ENCODE measurements at regions not wholly inside any gene's neighbourhood (a gene's known extent, or its start where the extent isn't known, plus 50 kb on each side); places are given as distances from the start of the nearest gene placed in this dataset.

GRCh38 chr18:70513502-70514171 lies 224.8 kb downstream of the SOCS6 start:
- no peaks in the 10 kb centered on the region for H3K36me3 ChIP-seq
- H3K4me1 ChIP-seq (replicated peaks), result no peaks in the 10 kb centered on the region
- DNase-seq (ENCODE audit: low read depth in 1 of 2, low spot score in 2 of 2), result no peak
- no peaks in the 10 kb centered on the region; the same call in 1 of the 2 replicates for H3K27me3 ChIP-seq (replicated peaks)
- H3K4me3 ChIP-seq, result no peak overlapping the region
- H3K27ac ChIP-seq, result no peak overlapping the region
- H3K9me3 ChIP-seq (replicated peaks), result peaks cover 2% of the 10 kb centered on the region; the same call in 1 of the 2 replicates

GRCh38 chr18:70507970-70508369 lies 219.1 kb downstream of the SOCS6 start:
- Histone ChIP-seq H3K27ac (no peak overlapping the region), H3K36me3 (no peaks in the 10 kb centered on the region), H3K27me3 (replicated peaks) (no peaks in the 10 kb centered on the region; the same call in 1 of the 2 replicates), H3K4me1 (replicated peaks) (no peaks in the 10 kb centered on the region), H3K9me3 (replicated peaks) (no peaks in the 10 kb centered on the region), H3K4me3 (no peak overlapping the region)
- DNase-seq (ENCODE audit: low read depth in 1 of 2, low spot score in 2 of 2), result no peak

GRCh38 chr18:70506511-70506910 lies 217.7 kb downstream of the SOCS6 start:
- Histone ChIP-seq H3K4me3 (no peak overlapping the region), H3K4me1 (replicated peaks) (no peaks in the 10 kb centered on the region), H3K36me3 (no peaks in the 10 kb centered on the region), H3K27ac (no peak overlapping the region), H3K9me3 (replicated peaks) (no peaks in the 10 kb centered on the region), H3K27me3 (replicated peaks) (no peaks in the 10 kb centered on the region)
- no peak for DNase-seq (ENCODE audit: low read depth in 1 of 2, low spot score in 2 of 2)

GRCh38 chr18:70503060-70503459 lies 214.2 kb downstream of the SOCS6 start:
- DNase-seq (ENCODE audit: low read depth in 1 of 2, low spot score in 2 of 2), result no peak
- Histone ChIP-seq H3K36me3 (no peaks in the 10 kb centered on the region), H3K27ac (no peak overlapping the region), H3K4me1 (replicated peaks) (no peaks in the 10 kb centered on the region), H3K9me3 (replicated peaks) (no peaks in the 10 kb centered on the region), H3K27me3 (replicated peaks) (no peaks in the 10 kb centered on the region; the same call in 1 of the 2 replicates), H3K4me3 (no peak overlapping the region)

GRCh38 chr18:70501358-70501757 lies 212.5 kb downstream of the SOCS6 start:
- no peaks in the 10 kb centered on the region for H3K4me1 ChIP-seq (replicated peaks)
- H3K9me3 ChIP-seq (replicated peaks), result no peaks in the 10 kb centered on the region
- no peak overlapping the region for H3K4me3 ChIP-seq
- H3K27me3 ChIP-seq (replicated peaks), result no peaks in the 10 kb centered on the region; the same call in 1 of the 2 replicates
- no peaks in the 10 kb centered on the region for H3K36me3 ChIP-seq
- no peak for DNase-seq (ENCODE audit: low read depth in 1 of 2, low spot score in 2 of 2)
- H3K27ac ChIP-seq, result no peak overlapping the region

GRCh38 chr18:70500748-70501147 lies 211.9 kb downstream of the SOCS6 start:
- Histone ChIP-seq H3K4me1 (replicated peaks) (no peaks in the 10 kb centered on the region), H3K27me3 (replicated peaks) (no peaks in the 10 kb centered on the region; the same call in 1 of the 2 replicates)

GRCh38 chr18:70499218-70499691 lies 210.4 kb downstream of the SOCS6 start:
- Histone ChIP-seq H3K9me3 (replicated peaks) (no peaks in the 10 kb centered on the region), H3K27ac (no peak overlapping the region)

More at GRCh38 chr18:70500748-70501147, 211.9 kb downstream of the SOCS6 start:
- H3K36me3 ChIP-seq, result no peaks in the 10 kb centered on the region
- no peak overlapping the region for H3K4me3 ChIP-seq
- no peaks in the 10 kb centered on the region for H3K9me3 ChIP-seq (replicated peaks)
- H3K27ac ChIP-seq, result no peak overlapping the region
- DNase-seq (ENCODE audit: low read depth in 1 of 2, low spot score in 2 of 2), result no peak

GRCh38 chr18:70496353-70497294 lies 207.8 kb downstream of the SOCS6 start:
- H3K4me3 ChIP-seq, result no peak overlapping the region
- H3K27me3 ChIP-seq (replicated peaks), result no peaks in the 10 kb centered on the region; the same call in 1 of the 2 replicates
- no peaks in the 10 kb centered on the region for H3K9me3 ChIP-seq (replicated peaks)
- no peaks in the 10 kb centered on the region for H3K36me3 ChIP-seq
- no peak for DNase-seq (ENCODE audit: low read depth in 1 of 2, low spot score in 2 of 2)
- no peak overlapping the region for H3K27ac ChIP-seq
- H3K4me1 ChIP-seq (replicated peaks), result no peaks in the 10 kb centered on the region

More at GRCh38 chr18:70499218-70499691, 210.4 kb downstream of the SOCS6 start:
- no peak overlapping the region for H3K4me3 ChIP-seq
- no peaks in the 10 kb centered on the region for H3K36me3 ChIP-seq
- H3K27me3 ChIP-seq (replicated peaks), result no peaks in the 10 kb centered on the region; the same call in 1 of the 2 replicates
- H3K4me1 ChIP-seq (replicated peaks), result no peaks in the 10 kb centered on the region
- no peak for DNase-seq (ENCODE audit: low read depth in 1 of 2, low spot score in 2 of 2)

GRCh38 chr18:70494524-70494923 lies 205.7 kb downstream of the SOCS6 start:
- no peaks in the 10 kb centered on the region for H3K9me3 ChIP-seq (replicated peaks)
- no peaks in the 10 kb centered on the region for H3K36me3 ChIP-seq
- H3K27me3 ChIP-seq (replicated peaks), result no peaks in the 10 kb centered on the region
- DNase-seq (ENCODE audit: low read depth in 1 of 2, low spot score in 2 of 2), result no peak
- H3K4me3 ChIP-seq, result no peak overlapping the region
- no peaks in the 10 kb centered on the region for H3K4me1 ChIP-seq (replicated peaks)
- no peak overlapping the region for H3K27ac ChIP-seq

- Histone ChIP-seq H3K36me3 (no peaks in the 10 kb centered on the region), H3K4me3 (no peak overlapping the region), H3K9me3 (replicated peaks) (no peaks in the 10 kb centered on the region), H3K27me3 (replicated peaks) (no peaks in the 10 kb centered on the region), H3K4me1 (replicated peaks) (no peaks in the 10 kb centered on the region), H3K27ac (no peak overlapping the region)
- DNase-seq (ENCODE audit: low read depth in 1 of 2, low spot score in 2 of 2), result no peak
These were observed 204.6 kb downstream of the SOCS6 start for GRCh38 chr18:70493461-70493860.

- no peak overlapping the region for H3K27ac ChIP-seq
- H3K27me3 ChIP-seq (replicated peaks), result no peaks in the 10 kb centered on the region
- no peak overlapping the region for H3K4me3 ChIP-seq
- peak; percentile 42 to 61 for DNase-seq (ENCODE audit: low read depth in 1 of 2, low spot score in 2 of 2)
- H3K9me3 ChIP-seq (replicated peaks), result no peaks in the 10 kb centered on the region
- H3K4me1 ChIP-seq (replicated peaks), result no peaks in the 10 kb centered on the region
- no peaks in the 10 kb centered on the region for H3K36me3 ChIP-seq
These were observed 203.0 kb downstream of the SOCS6 start for GRCh38 chr18:70491734-70492348.

GRCh38 chr18:70489986-70490933 lies 201.4 kb downstream of the SOCS6 start:
- Histone ChIP-seq H3K4me1 (replicated peaks) (no peaks in the 10 kb centered on the region), H3K27ac (no peak overlapping the region), H3K9me3 (replicated peaks) (no peaks in the 10 kb centered on the region), H3K27me3 (replicated peaks) (no peaks in the 10 kb centered on the region), H3K36me3 (no peaks in the 10 kb centered on the region), H3K4me3 (no peak overlapping the region)
- DNase-seq (ENCODE audit: low read depth in 1 of 2, low spot score in 2 of 2), result peak in 1 of 2 experiments; percentile 50

- H3K27me3 ChIP-seq (replicated peaks), result no peaks in the 10 kb centered on the region
- H3K9me3 ChIP-seq (replicated peaks), result no peaks in the 10 kb centered on the region
- H3K4me1 ChIP-seq (replicated peaks), result no peaks in the 10 kb centered on the region
- no peak for DNase-seq (ENCODE audit: low read depth in 1 of 2, low spot score in 2 of 2)
- no peak overlapping the region for H3K27ac ChIP-seq
- no peaks in the 10 kb centered on the region for H3K36me3 ChIP-seq
- H3K4me3 ChIP-seq, result no peak overlapping the region
These were observed 200.7 kb downstream of the SOCS6 start for GRCh38 chr18:70489571-70489970.
